CD4-positive, alpha-beta T cell (primary cell): ENCODE measurements at regions not wholly inside any gene's neighbourhood (a gene's known extent, or its start where the extent isn't known, plus 50 kb on each side); places are given as distances from the start of the nearest gene placed in this dataset.

Experiments used
- ATAC-seq: fragments of 200-7000 bp; cut with Tn5 transposase; one replicate; pipeline ENCODE4 v1.10.0; 2022; ENCODE audit warnings: mild to moderate bottlenecking; ENCODE audit not compliant: poor library complexity
- CTCF ChIA-PET: fragments of 350-600 bp; sonication (Branson Sonifier 250); formaldehyde crosslinking; loops from one replicate; lab custom pipeline; 2021; ENCODE audit warnings: antibody characterized with exemption, inconsistent platforms; lab: Charles Lee
- POLR2A ChIA-PET: fragments of 350-600 bp; sonication (Branson Sonifier 250); formaldehyde crosslinking; loops from one replicate; lab custom pipeline; 2021; ENCODE audit warnings: antibody characterized with exemption, inconsistent platforms; lab: Charles Lee
- DNase-seq, 14 experiments: peaks; one replicate each; pipeline ENCODE4 v3.0.0-alpha.2; 2013 to 2020; ENCODE audit warnings: mixed read lengths in 2 of 14
- H3K27ac ChIP-seq, 2 donors: one replicate each; pipeline versions ENCODE4 v1.5.1 to v1.7.0; 2013; ENCODE audit warnings: low read length in 2 of 2, low read depth in 1 of 2, mild to moderate bottlenecking in 1 of 2
- H3K27me3 ChIP-seq, 2 experiments: 1 replicate in 1 of 2; 2 replicates in 1 of 2; pipeline versions ENCODE4 v1.6.1 to v1.7.0; 2013; ENCODE audit warnings: low read length in 2 of 2, control low read depth in 1 of 2, mild to moderate bottlenecking in 1 of 2, moderate library complexity in 1 of 2; ENCODE audit not compliant: insufficient read depth in 2 of 2, control insufficient read depth in 1 of 2
- H3K36me3 ChIP-seq: one replicate; pipeline ENCODE4 v1.6.1; 2013; ENCODE audit warnings: low read length, control low read depth; ENCODE audit not compliant: insufficient read depth
- H3K4me1 ChIP-seq: one replicate; pipeline ENCODE4 v1.6.1; 2013; ENCODE audit warnings: low read length, control low read depth; ENCODE audit not compliant: insufficient read depth
- H3K4me3 ChIP-seq: one replicate; pipeline ENCODE4 v1.5.1; 2013; ENCODE audit warnings: mild to moderate bottlenecking, low read length, moderate library complexity
- H3K9me3 ChIP-seq, 2 experiments: 1 replicate in 1 of 2; 2 replicates in 1 of 2; pipeline versions ENCODE4 v1.6.1 to v1.7.0; 2013; ENCODE audit warnings: low read length in 2 of 2, mild to moderate bottlenecking in 2 of 2, control low read depth in 1 of 2, moderate library complexity in 1 of 2; ENCODE audit not compliant: control insufficient read depth in 1 of 2, insufficient read depth in 1 of 2
- H3K27ac Mint-ChIP-seq: one replicate; pipeline ENCODE4 v1.8.0; 2020; ENCODE audit warnings: mixed read lengths
- H3K27me3 Mint-ChIP-seq: one replicate; pipeline ENCODE4 v1.8.0; 2021; ENCODE audit warnings: mixed read lengths
- H3K36me3 Mint-ChIP-seq: one replicate; pipeline ENCODE4 v1.8.0; 2021; ENCODE audit warnings: low read depth, mixed read lengths
- H3K4me1 Mint-ChIP-seq: one replicate; pipeline ENCODE4 v1.8.0; 2021; ENCODE audit warnings: low read depth, mixed read lengths
- H3K4me3 Mint-ChIP-seq: one replicate; pipeline ENCODE4 v1.8.0; 2020; ENCODE audit warnings: mild to moderate bottlenecking, mixed read lengths
- H3K9me3 Mint-ChIP-seq: one replicate; pipeline ENCODE4 v1.8.0; 2020; ENCODE audit warnings: mixed read lengths
- CTCF ChIP-seq: fragments of 200-600 bp; IDR thresholded peaks from one replicate; pipeline ENCODE4 v1.8.0; 2022; ENCODE audit warnings: antibody characterized with exemption, mild to moderate bottlenecking
- intact Hi-C, 2 experiments: fragments of 100-400 bp; cut with DNase I in 1 of 2; cut with micrococcal nuclease in 1 of 2; formaldehyde crosslinking; loops; one replicate each; pipeline versions ENCODE4 v1.15.1 to v1.9.0; 2023 to 2025; cut with DNase I, micrococcal nuclease

GRCh38 chr4:159902648-159903047 is 799.8 kb downstream of the RAPGEF2 start:
- Histone ChIP-seq H3K27ac (no peak overlapping the region), H3K36me3 (no peaks in the 10 kb centered on the region), H3K4me1 (no peaks in the 10 kb centered on the region), H3K27me3 (no peaks in the 10 kb centered on the region), H3K9me3 (no peaks in the 10 kb centered on the region), H3K4me3 (no peak overlapping the region)
- ChIA-PET CTCF (no interaction called here), POLR2A (no interaction called here)
- TF ChIP-seq CTCF: no peak
- Mint-ChIP-seq H3K4me1 (no peaks in the 10 kb centered on the region), H3K27me3 (no peaks in the 10 kb centered on the region), H3K27ac (no peak overlapping the region), H3K9me3 (peaks cover 8% of the 10 kb centered on the region), H3K36me3 (no peaks in the 10 kb centered on the region), H3K4me3 (no peak overlapping the region)
- DNase-seq (no peak), ATAC-seq (no peak)
- intact Hi-C loops: no loop called here

GRCh38 chr4:159904906-159905305 is 802.0 kb downstream of the RAPGEF2 start:
- Mint-ChIP-seq H3K4me3 (no peak overlapping the region), H3K36me3 (no peaks in the 10 kb centered on the region), H3K9me3 (peaks cover 8% of the 10 kb centered on the region), H3K4me1 (no peaks in the 10 kb centered on the region), H3K27ac (no peak overlapping the region), H3K27me3 (no peaks in the 10 kb centered on the region)
- POLR2A ChIA-PET: no interaction called here
- intact Hi-C loops: no loop called here
- no peak for TF ChIP-seq CTCF
- Histone ChIP-seq H3K4me1 (no peaks in the 10 kb centered on the region), H3K27ac (no peak overlapping the region), H3K27me3 (no peaks in the 10 kb centered on the region), H3K9me3 (peaks cover 0 to 7% of the 10 kb centered on the region in 2 experiments), H3K4me3 (no peak overlapping the region), H3K36me3 (no peaks in the 10 kb centered on the region)
- CTCF ChIA-PET: no interaction called here
- ATAC-seq: no peak
- no peak for DNase-seq

- no peak overlapping the region for H3K27ac ChIP-seq
- no peaks in the 10 kb centered on the region for H3K36me3 ChIP-seq
- no peak overlapping the region for H3K4me3 Mint-ChIP-seq
- DNase-seq (no peak), ATAC-seq (no peak)
- CTCF ChIA-PET: no interaction called here
- H3K9me3 Mint-ChIP-seq: peaks cover 10% of the 10 kb centered on the region
- no peaks in the 10 kb centered on the region for H3K27me3 Mint-ChIP-seq
- no peaks in the 10 kb centered on the region for H3K4me1 Mint-ChIP-seq
- no peak for TF ChIP-seq CTCF
- POLR2A ChIA-PET: no interaction called here
- H3K9me3 ChIP-seq: peaks cover 0 to 7% of the 10 kb centered on the region in 2 experiments
- no peak overlapping the region for H3K4me3 ChIP-seq
- H3K36me3 Mint-ChIP-seq: no peaks in the 10 kb centered on the region
- H3K27ac Mint-ChIP-seq: no peak overlapping the region
- intact Hi-C loops: no loop called here
- no peaks in the 10 kb centered on the region for H3K27me3 ChIP-seq
- no peaks in the 10 kb centered on the region for H3K4me1 ChIP-seq
Observed at GRCh38 chr4:159906051-159906450, 803.2 kb downstream of the RAPGEF2 start.
